Spleen (tissue), 7 donors: ENCODE measurements at regions not wholly inside any gene's neighbourhood (a gene's known extent, or its start where the extent isn't known, plus 50 kb on each side); places are given as distances from the start of the nearest gene placed in this dataset.

ENCODE experiments used
- CTCF ChIP-seq, 11 experiments: fragments of 200-600 bp in 7 of 11; fragments of 450-650 bp in 4 of 11; sonication (generic) in 4 of 11; IDR thresholded peaks in 8 of 11; conservative IDR thresholded peaks in 3 of 11; 1 replicate in 7 of 11; 2 replicates in 4 of 11; pipeline versions ENCODE4 v1.4.0 to v1.8.0; 2016 to 2021; ENCODE audit warnings: antibody characterized with exemption in 11 of 11, inconsistent platforms in 4 of 11, mild to moderate bottlenecking in 1 of 11
- POLR2A ChIP-seq, 3 donors: fragments of 450-650 bp; IDR thresholded peaks; one replicate each; pipeline ENCODE4 v1.5.1; 2017; ENCODE audit warnings: antibody characterized with exemption in 3 of 3, mild to moderate bottlenecking in 1 of 3
- donor health status: DM: no; HTN: no; CAD: no; lungs with moderate emphysema.
- donor health status: DM: no; HTN: no; CAD: no.
- donor health status: DM: no; HTN: no; CAD: no.

- TF ChIP-seq CTCF (IDR thresholded peaks at IDR 0.05 in 8 of 11, conservative IDR thresholded peaks at IDR 0.05 in 3 of 11) (no peak), POLR2A (IDR thresholded peaks at IDR 0.05) (no peak)
Observed at GRCh38 chr4:170278460-170278859, 188.7 kb upstream of the AADAT start.
